ENCODE measurements at regions not wholly inside any gene's neighbourhood (a gene's known extent, or its start where the extent isn't known, plus 50 kb on each side); places are given as distances from the start of the nearest gene placed in this dataset.

DNA sequence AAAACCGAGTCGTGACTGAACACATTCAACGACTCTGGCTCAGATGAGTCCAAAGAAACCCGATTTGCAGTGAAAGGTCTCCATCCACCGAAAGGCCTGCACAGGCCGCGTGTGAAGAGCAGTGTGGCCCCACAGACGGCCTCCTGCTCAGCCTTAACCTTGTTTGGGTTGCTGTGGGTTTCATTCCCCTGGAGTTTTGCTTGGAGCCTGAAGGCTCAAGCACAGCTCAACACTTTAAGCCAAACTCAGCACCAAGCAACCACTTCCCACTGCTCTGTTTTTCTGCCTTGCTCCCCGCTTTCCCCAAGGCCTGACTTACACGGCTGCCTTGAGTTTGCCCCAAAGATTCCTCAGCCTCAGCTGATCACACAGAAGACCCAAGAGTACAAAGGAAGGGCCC, 398.2 kb upstream of the NFE2L3 start:
- TF ChIP-seq POLR2A (IDR thresholded peaks at IDR 0.05; ENCODE audit: low read depth) (no peak), CTCF (IDR thresholded peaks at IDR 0.05) (no peak)
